RWPE2 (cell line): ENCODE measurements at regions not wholly inside any gene's neighbourhood (a gene's known extent, or its start where the extent isn't known, plus 50 kb on each side); places are given as distances from the start of the nearest gene placed in this dataset.
"Not testable (repeated sequence)": the region's sequence is repeated elsewhere in the genome, so short reads cannot be mapped to it uniquely, and the experiment has no call there.

ENCODE experiments used
- ATAC-seq: fragments of 200-7000 bp; cut with Tn5 transposase; 3 replicates; pipeline ENCODE4 v1.9.1; 2021; ENCODE audit warnings: low read depth
- DNase-seq: peaks from one replicate; pipeline ENCODE4 v3.0.0-alpha.2; 2020; ENCODE audit warnings: low spot score
- H3K27ac ChIP-seq: fragments of 450-650 bp; 2 replicates; pipeline ENCODE4 v1.5.1; 2017; ENCODE audit warnings: mild to moderate bottlenecking; ENCODE audit not compliant: poor library complexity, severe bottlenecking
- H3K27me3 ChIP-seq: fragments of 250-450 bp; sonication (Bioruptor Pico); 2 replicates; pipeline ENCODE4 v1.5.1; 2021; ENCODE audit warnings: mild to moderate bottlenecking, moderate library complexity; ENCODE audit not compliant: insufficient read depth, poor library complexity, severe bottlenecking
- H3K36me3 ChIP-seq: fragments of 250-450 bp; sonication (Bioruptor Pico); 2 replicates; pipeline ENCODE4 v1.5.1; 2020; ENCODE audit warnings: low read depth, mild to moderate bottlenecking, moderate library complexity
- H3K4me1 ChIP-seq: fragments of 250-450 bp; sonication (Bioruptor Pico); 2 replicates; pipeline ENCODE4 v1.5.1; 2021; ENCODE audit warnings: mild to moderate bottlenecking, moderate library complexity; ENCODE audit not compliant: insufficient read depth, poor library complexity, severe bottlenecking
- H3K4me3 ChIP-seq: fragments of 250-450 bp; sonication (Bioruptor Pico); 2 replicates; pipeline ENCODE4 v1.5.1; 2021; ENCODE audit warnings: mild to moderate bottlenecking, moderate library complexity; ENCODE audit not compliant: severe bottlenecking
- H3K9me3 ChIP-seq: fragments of 250-450 bp; sonication (Bioruptor Pico); 2 replicates; pipeline ENCODE4 v1.5.1; 2021; ENCODE audit warnings: mild to moderate bottlenecking, moderate library complexity; ENCODE audit not compliant: severe bottlenecking
- TF ChIP-seq, protein P1 (sequence below): fragments of 450-650 bp; IDR thresholded peaks from one replicate; pipeline ENCODE4 v1.5.1; 2017; ENCODE audit warnings: mild to moderate bottlenecking, moderate library complexity; ENCODE audit not compliant: poor library complexity, severe bottlenecking

GRCh38 chrX:123093792-123094191 is 90.3 kb upstream of the GRIA3 start:
- TF ChIP-seq, protein P1, sequence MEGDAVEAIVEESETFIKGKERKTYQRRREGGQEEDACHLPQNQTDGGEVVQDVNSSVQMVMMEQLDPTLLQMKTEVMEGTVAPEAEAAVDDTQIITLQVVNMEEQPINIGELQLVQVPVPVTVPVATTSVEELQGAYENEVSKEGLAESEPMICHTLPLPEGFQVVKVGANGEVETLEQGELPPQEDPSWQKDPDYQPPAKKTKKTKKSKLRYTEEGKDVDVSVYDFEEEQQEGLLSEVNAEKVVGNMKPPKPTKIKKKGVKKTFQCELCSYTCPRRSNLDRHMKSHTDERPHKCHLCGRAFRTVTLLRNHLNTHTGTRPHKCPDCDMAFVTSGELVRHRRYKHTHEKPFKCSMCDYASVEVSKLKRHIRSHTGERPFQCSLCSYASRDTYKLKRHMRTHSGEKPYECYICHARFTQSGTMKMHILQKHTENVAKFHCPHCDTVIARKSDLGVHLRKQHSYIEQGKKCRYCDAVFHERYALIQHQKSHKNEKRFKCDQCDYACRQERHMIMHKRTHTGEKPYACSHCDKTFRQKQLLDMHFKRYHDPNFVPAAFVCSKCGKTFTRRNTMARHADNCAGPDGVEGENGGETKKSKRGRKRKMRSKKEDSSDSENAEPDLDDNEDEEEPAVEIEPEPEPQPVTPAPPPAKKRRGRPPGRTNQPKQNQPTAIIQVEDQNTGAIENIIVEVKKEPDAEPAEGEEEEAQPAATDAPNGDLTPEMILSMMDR = no peak
- no peak overlapping the region for H3K4me3 ChIP-seq
- H3K9me3 ChIP-seq = no peaks in the 10 kb centered on the region
- H3K4me1 ChIP-seq = no peaks in the 10 kb centered on the region
- no peak for ATAC-seq
- no peaks in the 10 kb centered on the region for H3K36me3 ChIP-seq
- DNase-seq = no peak
- H3K27ac ChIP-seq = no peak overlapping the region
- H3K27me3 ChIP-seq = no peaks in the 10 kb centered on the region

DNA sequence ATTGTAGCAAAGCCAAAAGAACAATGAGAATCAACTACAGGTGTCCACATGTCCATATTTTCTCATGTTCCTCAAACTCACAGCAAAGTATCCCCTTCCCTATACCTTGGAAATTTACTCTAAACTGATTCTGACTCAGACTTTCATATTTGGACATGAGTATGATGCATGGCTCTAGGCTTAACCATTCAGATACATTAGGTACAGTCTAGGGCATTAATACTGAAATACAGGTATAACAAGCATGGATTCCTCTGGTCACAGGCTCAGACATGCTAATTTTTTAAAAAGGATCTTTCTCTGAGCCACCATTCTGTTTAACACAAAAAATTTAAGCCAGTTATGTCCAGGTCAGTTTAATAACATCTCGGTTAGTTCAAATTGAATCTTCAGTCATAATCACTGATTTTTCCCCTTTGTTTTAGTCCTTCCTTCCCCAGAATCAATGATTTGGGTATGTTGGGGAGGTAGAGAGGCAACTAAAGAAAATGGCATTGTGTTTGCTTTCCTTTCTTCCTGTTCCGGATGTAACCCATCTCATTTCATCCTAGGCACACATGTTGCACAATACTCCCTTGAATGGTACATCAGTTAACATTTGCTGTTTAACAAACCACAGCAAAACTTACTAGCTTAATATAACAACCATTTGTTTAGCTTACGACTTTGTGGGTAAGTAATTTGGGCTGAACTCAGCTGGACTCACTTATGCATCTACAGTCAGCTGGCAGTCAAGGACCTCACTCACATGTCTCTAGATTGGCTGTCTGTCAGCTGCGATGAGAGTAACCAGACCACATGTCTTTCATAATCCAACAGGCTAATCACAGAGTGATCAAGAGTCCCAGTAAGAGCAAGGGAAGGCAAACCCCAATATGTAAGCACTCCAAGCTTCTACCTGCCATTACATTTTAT is 75.3 kb upstream of the GRIA3 start:
- ATAC-seq = no peak
- H3K36me3 ChIP-seq = no peaks in the 10 kb centered on the region
- H3K9me3 ChIP-seq = no peaks in the 10 kb centered on the region
- no peaks in the 10 kb centered on the region for H3K4me1 ChIP-seq
- TF ChIP-seq, protein P1 = no peak
- no peak for DNase-seq
- H3K4me3 ChIP-seq = no peak overlapping the region
- H3K27ac ChIP-seq = no peak overlapping the region
- H3K27me3 ChIP-seq = no peaks in the 10 kb centered on the region

- Histone ChIP-seq H3K36me3 (no peaks in the 10 kb centered on the region), H3K4me1 (no peaks in the 10 kb centered on the region), H3K9me3 (no peaks in the 10 kb centered on the region), H3K27ac (no peak overlapping the region), H3K27me3 (no peaks in the 10 kb centered on the region), H3K4me3 (no peak overlapping the region)
- no peak for ATAC-seq
- TF ChIP-seq, protein P1 = no peak
- DNase-seq = no peak
These were observed 62.8 kb upstream of the GRIA3 start for GRCh38 chrX:123121241-123121640.

GRCh38 chrX:123129805-123130204 is 54.3 kb upstream of the GRIA3 start:
- H3K4me3 ChIP-seq, H3K4me1 ChIP-seq, ATAC-seq, H3K36me3 ChIP-seq, DNase-seq, H3K27me3 ChIP-seq, H3K27ac ChIP-seq, H3K9me3 ChIP-seq: not testable (repeated sequence)
